SK-N-SH treated with all-trans-retinoic acid at 6 μM for 48 hours (cell line): ENCODE measurements at regions not wholly inside any gene's neighbourhood (a gene's known extent, or its start where the extent isn't known, plus 50 kb on each side); places are given as distances from the start of the nearest gene placed in this dataset.
"Not testable (repeated sequence)": the region's sequence is repeated elsewhere in the genome, so short reads cannot be mapped to it uniquely, and the experiment has no call there.

ENCODE experiments used
- ATAC-seq: fragments of 200-7000 bp; cut with Tn5 transposase; 3 replicates; pipeline ENCODE4 v1.9.1; 2020; ENCODE audit warnings: mild to moderate bottlenecking, moderate library complexity
- ARNTL ChIP-seq: fragments of 450-650 bp; formaldehyde crosslinking; IDR thresholded peaks from 2 replicates; pipeline ENCODE4 v1.5.0; 2020; ENCODE audit warnings: low read depth, mild to moderate bottlenecking, moderate library complexity, borderline replicate concordance
- BACH2 ChIP-seq: fragments of 250-450 bp; sonication (Bioruptor Pico); IDR thresholded peaks from 2 replicates; pipeline ENCODE4 v1.9.0; 2021; ENCODE audit warnings: mild to moderate bottlenecking, borderline replicate concordance
- CSDC2 ChIP-seq: fragments of 250-450 bp; sonication (Bioruptor Pico); IDR thresholded peaks from 2 replicates; pipeline ENCODE4 v1.5.0; 2020; ENCODE audit warnings: mild to moderate bottlenecking, moderate library complexity
- ESRRG ChIP-seq: fragments of 250-450 bp; sonication (Bioruptor Pico); IDR thresholded peaks from 2 replicates; pipeline ENCODE4 v1.6.1; 2021; ENCODE audit warnings: mild to moderate bottlenecking
- GLIS3 ChIP-seq: fragments of 250-450 bp; sonication (Bioruptor Pico); IDR thresholded peaks from 2 replicates; pipeline ENCODE4 v1.5.0; 2020; ENCODE audit warnings: mild to moderate bottlenecking, moderate library complexity
- ISL1 ChIP-seq: fragments of 250-450 bp; sonication (Bioruptor Pico); IDR thresholded peaks from 2 replicates; pipeline ENCODE4 v2.1.2; 2022; ENCODE audit warnings: mild to moderate bottlenecking, moderate library complexity
- OSR1 ChIP-seq: fragments of 250-450 bp; sonication (Bioruptor Pico); IDR thresholded peaks from 2 replicates; pipeline ENCODE4 v1.8.0; 2022; ENCODE audit warnings: moderate library complexity, mild to moderate bottlenecking, inconsistent platforms
- PPARA ChIP-seq: fragments of 250-450 bp; sonication (Bioruptor Pico); IDR thresholded peaks from 2 replicates; pipeline ENCODE4 v1.5.0; 2020; ENCODE audit warnings: mild to moderate bottlenecking, borderline replicate concordance
- RARB ChIP-seq: fragments of 250-450 bp; sonication (Bioruptor Pico); IDR thresholded peaks from 2 replicates; pipeline ENCODE4 v1.8.0; 2021; ENCODE audit warnings: mild to moderate bottlenecking, moderate library complexity
- SNAI2 ChIP-seq: fragments of 250-450 bp; sonication (Bioruptor Pico); IDR thresholded peaks from 2 replicates; pipeline ENCODE4 v1.5.0; 2020; ENCODE audit warnings: mild to moderate bottlenecking, moderate library complexity
- TCF4 ChIP-seq: fragments of 250-450 bp; sonication (Bioruptor Pico); IDR thresholded peaks from 2 replicates; pipeline ENCODE4 v1.8.0; 2021; ENCODE audit warnings: mild to moderate bottlenecking, moderate library complexity, borderline replicate concordance
- TOX ChIP-seq: fragments of 250-450 bp; sonication (Bioruptor Pico); IDR thresholded peaks from 2 replicates; pipeline ENCODE4 v1.8.0; 2021; ENCODE audit warnings: mild to moderate bottlenecking, moderate library complexity, borderline replicate concordance
- ZC3H10 ChIP-seq: fragments of 250-450 bp; sonication (Bioruptor Pico); IDR thresholded peaks from 2 replicates; pipeline ENCODE4 v1.5.1; 2021; ENCODE audit warnings: mild to moderate bottlenecking, moderate library complexity
- ZFP3 ChIP-seq: fragments of 250-450 bp; sonication (Bioruptor Pico); IDR thresholded peaks from 2 replicates; pipeline ENCODE4 v1.5.0; 2020; ENCODE audit warnings: mild to moderate bottlenecking, moderate library complexity
- ZFP30 ChIP-seq: fragments of 450-650 bp; formaldehyde crosslinking; IDR thresholded peaks from 2 replicates; pipeline ENCODE4 v1.5.0; 2022; ENCODE audit warnings: mild to moderate bottlenecking, moderate library complexity
- ZNF565 ChIP-seq: fragments of 450-650 bp; formaldehyde crosslinking; conservative IDR thresholded peaks from 2 replicates; pipeline ENCODE4 v1.5.0; 2020; ENCODE audit warnings: low read depth, mild to moderate bottlenecking, moderate library complexity
- ZNF70 ChIP-seq: fragments of 450-650 bp; formaldehyde crosslinking; IDR thresholded peaks from 2 replicates; pipeline ENCODE4 v1.5.0; 2020; ENCODE audit warnings: mild to moderate bottlenecking, moderate library complexity
- ZNF8 ChIP-seq: fragments of 450-650 bp; formaldehyde crosslinking; IDR thresholded peaks from 2 replicates; pipeline ENCODE4 v1.5.0; 2020; ENCODE audit warnings: mild to moderate bottlenecking, moderate library complexity
- TF ChIP-seq, protein P1 (sequence below): fragments of 250-450 bp; sonication (Bioruptor Pico); IDR thresholded peaks from 2 replicates; pipeline ENCODE4 v1.8.0; 2021; ENCODE audit warnings: low read depth, mild to moderate bottlenecking, moderate library complexity, borderline replicate concordance
- TF ChIP-seq, protein P2 (sequence below): fragments of 250-450 bp; sonication (Bioruptor Pico); IDR thresholded peaks from 2 replicates; pipeline ENCODE4 v1.5.0; 2020; ENCODE audit warnings: mild to moderate bottlenecking, moderate library complexity
- TF ChIP-seq, protein P3 (sequence below): fragments of 250-450 bp; sonication (Bioruptor Pico); IDR thresholded peaks from 2 replicates; pipeline ENCODE4 v1.5.1; 2021; ENCODE audit warnings: mild to moderate bottlenecking, moderate library complexity
- TF ChIP-seq, protein P4 (sequence below): fragments of 250-450 bp; sonication (Bioruptor Pico); IDR thresholded peaks from 2 replicates; pipeline ENCODE4 v1.5.1; 2020; ENCODE audit warnings: low read depth, mild to moderate bottlenecking, moderate library complexity

DNA sequence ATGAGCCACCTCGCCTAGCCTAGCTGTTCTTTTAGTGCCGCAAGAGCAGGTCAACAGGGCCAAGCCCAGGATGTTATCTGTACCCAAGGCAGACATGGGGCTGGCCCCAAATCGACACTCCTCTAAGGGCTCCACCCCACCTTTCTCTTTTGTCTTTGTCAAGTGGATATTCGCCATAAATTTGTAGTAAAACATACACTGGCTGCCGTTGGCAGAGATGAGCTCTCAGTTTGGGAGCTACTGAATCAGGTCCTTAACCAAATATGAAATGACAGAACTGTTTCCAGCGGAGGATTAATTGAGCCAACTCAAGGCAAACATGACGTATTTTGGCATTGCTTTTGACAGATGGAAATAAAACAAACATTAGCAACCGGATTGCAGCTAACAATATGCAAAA, 556.9 kb upstream of the CDH5 start:
- ATAC-seq = no peak
- TF ChIP-seq ZNF8 = no peak
- TF ChIP-seq, protein P1, sequence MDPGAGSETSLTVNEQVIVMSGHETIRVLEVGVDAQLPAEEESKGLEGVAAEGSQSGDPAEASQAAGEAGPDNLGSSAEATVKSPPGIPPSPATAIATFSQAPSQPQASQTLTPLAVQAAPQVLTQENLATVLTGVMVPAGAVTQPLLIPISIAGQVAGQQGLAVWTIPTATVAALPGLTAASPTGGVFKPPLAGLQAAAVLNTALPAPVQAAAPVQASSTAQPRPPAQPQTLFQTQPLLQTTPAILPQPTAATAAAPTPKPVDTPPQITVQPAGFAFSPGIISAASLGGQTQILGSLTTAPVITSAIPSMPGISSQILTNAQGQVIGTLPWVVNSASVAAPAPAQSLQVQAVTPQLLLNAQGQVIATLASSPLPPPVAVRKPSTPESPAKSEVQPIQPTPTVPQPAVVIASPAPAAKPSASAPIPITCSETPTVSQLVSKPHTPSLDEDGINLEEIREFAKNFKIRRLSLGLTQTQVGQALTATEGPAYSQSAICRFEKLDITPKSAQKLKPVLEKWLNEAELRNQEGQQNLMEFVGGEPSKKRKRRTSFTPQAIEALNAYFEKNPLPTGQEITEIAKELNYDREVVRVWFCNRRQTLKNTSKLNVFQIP (CRISPR knock-in tag) = no peak
- TF ChIP-seq SNAI2 (CRISPR knock-in tag) = no peak
- TF ChIP-seq ARNTL = no peak
- TF ChIP-seq CSDC2 (CRISPR knock-in tag) = no peak
- no peak for TF ChIP-seq GLIS3 (CRISPR knock-in tag)
- no peak for TF ChIP-seq ZC3H10 (CRISPR knock-in tag)
- TF ChIP-seq ISL1 (CRISPR knock-in tag) = no peak
- TF ChIP-seq TCF4 (CRISPR knock-in tag) = no peak
- TF ChIP-seq, protein P2, sequence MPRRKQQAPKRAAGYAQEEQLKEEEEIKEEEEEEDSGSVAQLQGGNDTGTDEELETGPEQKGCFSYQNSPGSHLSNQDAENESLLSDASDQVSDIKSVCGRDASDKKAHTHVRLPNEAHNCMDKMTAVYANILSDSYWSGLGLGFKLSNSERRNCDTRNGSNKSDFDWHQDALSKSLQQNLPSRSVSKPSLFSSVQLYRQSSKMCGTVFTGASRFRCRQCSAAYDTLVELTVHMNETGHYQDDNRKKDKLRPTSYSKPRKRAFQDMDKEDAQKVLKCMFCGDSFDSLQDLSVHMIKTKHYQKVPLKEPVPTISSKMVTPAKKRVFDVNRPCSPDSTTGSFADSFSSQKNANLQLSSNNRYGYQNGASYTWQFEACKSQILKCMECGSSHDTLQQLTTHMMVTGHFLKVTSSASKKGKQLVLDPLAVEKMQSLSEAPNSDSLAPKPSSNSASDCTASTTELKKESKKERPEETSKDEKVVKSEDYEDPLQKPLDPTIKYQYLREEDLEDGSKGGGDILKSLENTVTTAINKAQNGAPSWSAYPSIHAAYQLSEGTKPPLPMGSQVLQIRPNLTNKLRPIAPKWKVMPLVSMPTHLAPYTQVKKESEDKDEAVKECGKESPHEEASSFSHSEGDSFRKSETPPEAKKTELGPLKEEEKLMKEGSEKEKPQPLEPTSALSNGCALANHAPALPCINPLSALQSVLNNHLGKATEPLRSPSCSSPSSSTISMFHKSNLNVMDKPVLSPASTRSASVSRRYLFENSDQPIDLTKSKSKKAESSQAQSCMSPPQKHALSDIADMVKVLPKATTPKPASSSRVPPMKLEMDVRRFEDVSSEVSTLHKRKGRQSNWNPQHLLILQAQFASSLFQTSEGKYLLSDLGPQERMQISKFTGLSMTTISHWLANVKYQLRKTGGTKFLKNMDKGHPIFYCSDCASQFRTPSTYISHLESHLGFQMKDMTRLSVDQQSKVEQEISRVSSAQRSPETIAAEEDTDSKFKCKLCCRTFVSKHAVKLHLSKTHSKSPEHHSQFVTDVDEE (CRISPR knock-in tag) = no peak
- TF ChIP-seq, protein P3, sequence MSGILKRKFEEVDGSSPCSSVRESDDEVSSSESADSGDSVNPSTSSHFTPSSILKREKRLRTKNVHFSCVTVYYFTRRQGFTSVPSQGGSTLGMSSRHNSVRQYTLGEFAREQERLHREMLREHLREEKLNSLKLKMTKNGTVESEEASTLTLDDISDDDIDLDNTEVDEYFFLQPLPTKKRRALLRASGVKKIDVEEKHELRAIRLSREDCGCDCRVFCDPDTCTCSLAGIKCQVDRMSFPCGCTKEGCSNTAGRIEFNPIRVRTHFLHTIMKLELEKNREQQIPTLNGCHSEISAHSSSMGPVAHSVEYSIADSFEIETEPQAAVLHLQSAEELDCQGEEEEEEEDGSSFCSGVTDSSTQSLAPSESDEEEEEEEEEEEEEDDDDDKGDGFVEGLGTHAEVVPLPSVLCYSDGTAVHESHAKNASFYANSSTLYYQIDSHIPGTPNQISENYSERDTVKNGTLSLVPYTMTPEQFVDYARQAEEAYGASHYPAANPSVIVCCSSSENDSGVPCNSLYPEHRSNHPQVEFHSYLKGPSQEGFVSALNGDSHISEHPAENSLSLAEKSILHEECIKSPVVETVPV (CRISPR knock-in tag) = no peak
- TF ChIP-seq PPARA (CRISPR knock-in tag) = no peak
- TF ChIP-seq OSR1 = no peak
- no peak for TF ChIP-seq ZFP3 (CRISPR knock-in tag)
- no peak for TF ChIP-seq BACH2 (CRISPR knock-in tag)

DNA sequence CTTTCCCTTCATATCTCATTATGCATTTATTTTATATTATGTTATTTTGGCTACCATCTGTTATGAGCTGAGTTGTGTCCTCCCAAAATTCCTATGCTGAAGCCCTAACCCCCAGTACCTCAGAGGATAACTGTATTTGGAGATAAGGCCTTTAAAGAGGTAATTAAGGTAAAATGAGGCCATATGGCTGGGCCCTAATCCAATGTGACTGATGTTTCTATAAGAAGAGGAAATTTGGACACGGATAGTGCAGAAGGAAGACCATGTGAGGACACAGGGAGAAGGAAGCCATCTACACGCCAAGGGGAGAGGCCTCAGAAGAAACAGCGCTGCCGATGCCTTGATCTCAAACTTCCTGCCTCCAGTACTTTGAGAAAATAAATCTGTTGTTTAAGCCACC, 557.7 kb upstream of the CDH5 start:
- ATAC-seq = no peak
- TF ChIP-seq ZFP3 (CRISPR knock-in tag) (no peak), TCF4 (CRISPR knock-in tag) (peak; percentile 60)

DNA sequence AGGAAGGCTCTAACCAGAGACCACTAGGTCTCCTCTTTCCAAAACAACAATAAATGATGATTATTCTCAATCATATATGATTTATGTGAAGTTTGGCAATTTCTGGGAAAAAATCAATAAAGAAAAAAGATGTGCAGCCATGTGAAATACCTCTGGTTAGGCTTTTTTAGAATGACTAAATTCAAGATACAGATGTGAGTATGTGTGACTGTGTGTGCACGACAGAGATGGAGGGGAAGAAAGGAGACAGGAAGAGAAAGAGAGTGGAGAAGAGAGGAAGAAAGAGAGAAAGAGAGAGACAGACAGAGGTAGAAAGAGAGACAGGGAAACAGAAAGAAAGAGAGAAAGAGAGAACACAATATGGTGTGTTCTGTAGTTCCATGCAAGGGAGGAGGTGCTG, 558.6 kb upstream of the CDH5 start:
- TF ChIP-seq, protein P1 (CRISPR knock-in tag) = no peak
- no peak for TF ChIP-seq TCF4 (CRISPR knock-in tag)
- TF ChIP-seq ISL1 (CRISPR knock-in tag) = no peak
- TF ChIP-seq GLIS3 (CRISPR knock-in tag) = no peak
- TF ChIP-seq ZNF565 (CRISPR knock-in tag) = no peak
- TF ChIP-seq ZNF70 (CRISPR knock-in tag) = no peak
- TF ChIP-seq ZFP3 (CRISPR knock-in tag) = no peak
- no peak for TF ChIP-seq PPARA (CRISPR knock-in tag)
- TF ChIP-seq RARB (CRISPR knock-in tag) = no peak
- TF ChIP-seq, protein P4, sequence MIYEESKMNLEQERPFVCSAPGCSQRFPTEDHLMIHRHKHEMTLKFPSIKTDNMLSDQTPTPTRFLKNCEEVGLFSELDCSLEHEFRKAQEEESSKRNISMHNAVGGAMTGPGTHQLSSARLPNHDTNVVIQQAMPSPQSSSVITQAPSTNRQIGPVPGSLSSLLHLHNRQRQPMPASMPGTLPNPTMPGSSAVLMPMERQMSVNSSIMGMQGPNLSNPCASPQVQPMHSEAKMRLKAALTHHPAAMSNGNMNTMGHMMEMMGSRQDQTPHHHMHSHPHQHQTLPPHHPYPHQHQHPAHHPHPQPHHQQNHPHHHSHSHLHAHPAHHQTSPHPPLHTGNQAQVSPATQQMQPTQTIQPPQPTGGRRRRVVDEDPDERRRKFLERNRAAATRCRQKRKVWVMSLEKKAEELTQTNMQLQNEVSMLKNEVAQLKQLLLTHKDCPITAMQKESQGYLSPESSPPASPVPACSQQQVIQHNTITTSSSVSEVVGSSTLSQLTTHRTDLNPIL (CRISPR knock-in tag) = no peak
- TF ChIP-seq ZC3H10 (CRISPR knock-in tag) = no peak
- TF ChIP-seq ESRRG (CRISPR knock-in tag) = no peak
- no peak for TF ChIP-seq OSR1
- TF ChIP-seq ZFP30 = no peak
- no peak for TF ChIP-seq BACH2 (CRISPR knock-in tag)
- no peak for TF ChIP-seq SNAI2 (CRISPR knock-in tag)
- no peak for TF ChIP-seq ARNTL
- no peak for TF ChIP-seq TOX
- TF ChIP-seq, all 23 proteins: peak for 0
- ATAC-seq = no peak

DNA sequence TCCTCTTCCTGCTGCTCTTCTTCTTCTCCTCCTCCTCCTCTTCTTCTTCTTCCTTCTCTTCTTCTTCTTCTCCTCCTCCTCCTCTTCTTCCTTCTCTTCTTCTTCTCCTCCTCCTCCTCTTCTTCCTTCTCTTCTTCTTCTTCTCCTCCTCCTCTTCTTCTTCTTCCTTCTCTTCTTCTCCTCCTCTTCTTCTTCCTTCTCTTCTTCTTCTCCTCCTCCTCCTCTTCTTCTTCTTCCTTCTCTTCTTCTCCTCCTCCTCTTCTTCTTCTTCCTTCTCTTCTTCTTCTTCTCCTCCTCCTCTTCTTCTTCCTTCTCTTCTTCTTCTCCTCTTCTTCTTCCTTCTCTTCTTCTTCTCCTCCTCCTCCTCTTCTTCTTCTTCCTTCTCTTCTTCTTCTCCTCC, 560.8 kb upstream of the CDH5 start:
- not testable (repeated sequence) for ATAC-seq
